ENCODE measurements at regions not wholly inside any gene's neighbourhood (a gene's known extent, or its start where the extent isn't known, plus 50 kb on each side); places are given as distances from the start of the nearest gene placed in this dataset.
"Not testable (repeated sequence)": the region's sequence is repeated elsewhere in the genome, so short reads cannot be mapped to it uniquely, and the experiment has no call there.

- DNase-seq (ENCODE audit: low read depth), result no peak
Measured at GRCh38 chr2:199131876-199132275, 325.9 kb downstream of the SATB2 start.

- DNase-seq (ENCODE audit: low read depth), result no peak
Measured at GRCh38 chr2:199131136-199131655, 326.5 kb downstream of the SATB2 start.

- no peak for DNase-seq (ENCODE audit: low read depth)
Measured at GRCh38 chr2:199130501-199130900, 327.2 kb downstream of the SATB2 start.

GRCh38 chr2:199128476-199129229, 329.1 kb downstream of the SATB2 start:
- DNase-seq (ENCODE audit: low read depth), result peak; percentile 15

- no peak for DNase-seq (ENCODE audit: low read depth)
Measured at GRCh38 chr2:199119796-199120195, 337.9 kb downstream of the SATB2 start.

- DNase-seq (ENCODE audit: low read depth), result no peak
Measured at GRCh38 chr2:199118673-199119112, 339.0 kb downstream of the SATB2 start.

- no peak for DNase-seq (ENCODE audit: low read depth)
Measured at GRCh38 chr2:199115169-199115568, 342.6 kb downstream of the SATB2 start.

GRCh38 chr2:199113111-199113510, 344.6 kb downstream of the SATB2 start:
- DNase-seq (ENCODE audit: low read depth), result no peak

- DNase-seq (ENCODE audit: low read depth), result peak; percentile 58
Measured at GRCh38 chr2:199111458-199111857, 346.3 kb downstream of the SATB2 start.

- DNase-seq (ENCODE audit: low read depth), result no peak
Measured at GRCh38 chr2:199108056-199108455, 349.7 kb downstream of the SATB2 start.

- no peak for DNase-seq (ENCODE audit: low read depth)
Measured at GRCh38 chr2:199105826-199106225, 351.9 kb downstream of the SATB2 start.

GRCh38 chr2:199101487-199101886, 356.3 kb downstream of the SATB2 start:
- DNase-seq (ENCODE audit: low read depth), result no peak

GRCh38 chr2:199100326-199101110, 357.2 kb downstream of the SATB2 start:
- peak; percentile 71 for DNase-seq (ENCODE audit: low read depth)

- DNase-seq (ENCODE audit: low read depth), result no peak
Measured at GRCh38 chr2:199092419-199092818, 365.3 kb downstream of the SATB2 start.

GRCh38 chr2:199085261-199085660, 372.5 kb downstream of the SATB2 start:
- DNase-seq (ENCODE audit: low read depth), result no peak

GRCh38 chr2:199070322-199070949, 387.3 kb downstream of the SATB2 start:
- DNase-seq (ENCODE audit: low read depth), result no peak

- DNase-seq (ENCODE audit: low read depth), result no peak
Measured at GRCh38 chr2:199064201-199064600, 393.5 kb downstream of the SATB2 start.

- DNase-seq (ENCODE audit: low read depth), result no peak
Measured at GRCh38 chr2:199057936-199058335, 399.8 kb downstream of the SATB2 start.

- DNase-seq (ENCODE audit: low read depth), result peak; percentile 46
Measured at GRCh38 chr2:199055336-199055735, 402.4 kb downstream of the SATB2 start.

GRCh38 chr2:199042660-199043379, 414.9 kb downstream of the SATB2 start:
- no peak for DNase-seq (ENCODE audit: low read depth)

GRCh38 chr2:199040522-199040921, 417.2 kb downstream of the SATB2 start:
- no peak for DNase-seq (ENCODE audit: low read depth)

- not testable (repeated sequence) for DNase-seq (ENCODE audit: low read depth)
Measured at GRCh38 chr2:199033761-199034160, 424.0 kb downstream of the SATB2 start.

Measured in fibroblast of gingiva (primary cell).